Smooth muscle cell (in vitro differentiated cells): ENCODE measurements at regions not wholly inside any gene's neighbourhood (a gene's known extent, or its start where the extent isn't known, plus 50 kb on each side); places are given as distances from the start of the nearest gene placed in this dataset.

Experiments
- DNase-seq: peaks from one replicate; lab custom pipeline; 2025; ENCODE audit not compliant: unreplicated experiment; lab: John Stamatoyannopoulos, UW
- H2AFZ ChIP-seq: fragments of 200-600 bp; sonication (generic); 2 replicates; pipeline ENCODE4 v1.6.0; 2016; ENCODE audit warnings: antibody characterized with exemption, low read depth, mild to moderate bottlenecking
- H3F3A ChIP-seq: fragments of 200-600 bp; sonication (generic); 2 replicates; pipeline ENCODE4 v1.6.0; 2017; ENCODE audit warnings: antibody characterized with exemption, low read depth
- H3K27ac ChIP-seq: fragments of 200-600 bp; sonication (generic); 2 replicates; pipeline ENCODE4 v1.5.1; 2016; ENCODE audit warnings: low read depth, mild to moderate bottlenecking
- H3K27me3 ChIP-seq: fragments of 200-600 bp; sonication (generic); 2 replicates; pipeline ENCODE4 v1.6.1; 2016; ENCODE audit warnings: low read depth, mild to moderate bottlenecking
- H3K36me3 ChIP-seq: fragments of 200-600 bp; sonication (generic); 2 replicates; pipeline ENCODE4 v1.5.1; 2016; ENCODE audit warnings: low read depth
- H3K4me1 ChIP-seq: fragments of 200-600 bp; sonication (generic); 2 replicates; pipeline ENCODE4 v1.5.1; 2016; ENCODE audit warnings: low read depth
- H3K4me2 ChIP-seq: fragments of 200-600 bp; sonication (generic); 2 replicates; pipeline ENCODE4 v1.6.0; 2016; ENCODE audit warnings: mild to moderate bottlenecking
- H3K4me3 ChIP-seq: fragments of 200-600 bp; sonication (generic); 2 replicates; pipeline ENCODE4 v1.5.1; 2016; ENCODE audit warnings: mild to moderate bottlenecking
- H3K79me2 ChIP-seq: fragments of 200-600 bp; sonication (generic); 2 replicates; pipeline ENCODE4 v1.6.0; 2016; ENCODE audit warnings: low read depth, mild to moderate bottlenecking
- H3K9ac ChIP-seq: fragments of 200-600 bp; sonication (generic); 2 replicates; pipeline ENCODE4 v1.6.0; 2016; ENCODE audit warnings: low read depth
- H3K9me3 ChIP-seq: fragments of 200-600 bp; sonication (generic); replicated peaks from 2 replicates; pipeline ENCODE4 v1.5.1; 2016; ENCODE audit warnings: low read depth
- H4K20me1 ChIP-seq: fragments of 200-600 bp; sonication (generic); 2 replicates; pipeline ENCODE4 v1.6.0; 2016; ENCODE audit warnings: low read depth
- WGBS: methylation state at CpG from one replicate; pipeline ENCODE4 v1.1.7; 2016; ENCODE audit warnings: low lambda C conversion rate; 5-methylcytosine and 5-hydroxymethylcytosine counted together
- TF ChIP-seq, protein P1 (sequence below): fragments of 200-600 bp; sonication (generic); IDR thresholded peaks from 2 replicates; pipeline ENCODE4 v1.5.1; 2017; ENCODE audit warnings: borderline replicate concordance, mild to moderate bottlenecking, antibody characterized with exemption; ENCODE audit not compliant: insufficient read depth, poor library complexity, severe bottlenecking

DNA sequence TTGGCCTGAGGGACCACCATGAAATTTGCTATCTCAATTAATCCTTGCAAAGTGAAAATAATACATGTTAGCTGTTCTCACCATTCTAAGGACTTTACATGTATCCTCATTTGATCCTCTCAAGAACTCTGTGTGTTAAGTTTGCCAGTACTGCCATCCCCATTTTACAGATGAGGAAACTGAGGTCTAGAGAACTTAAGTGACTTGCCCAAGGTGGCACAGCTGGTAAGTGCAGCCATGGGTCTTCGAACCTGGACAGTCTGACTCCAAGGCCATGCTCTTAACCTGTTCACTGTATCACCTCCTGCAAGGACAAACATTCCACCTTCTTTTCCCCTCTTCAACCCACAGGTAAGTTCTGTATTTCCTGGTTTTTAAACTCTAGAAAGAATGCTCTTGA lies 85.3 kb upstream of the NFE2L3 start:
- WGBS: 92% methylated on average over 1 of the region's 1 CpG
- no peak overlapping the region for H3K4me2 ChIP-seq
- H3K27me3 ChIP-seq: peaks cover 5% of the 10 kb centered on the region
- H3K27ac ChIP-seq: no peak overlapping the region
- H3K36me3 ChIP-seq: no peaks in the 10 kb centered on the region
- H3K79me2 ChIP-seq: no peaks in the 10 kb centered on the region
- no peaks in the 10 kb centered on the region for H4K20me1 ChIP-seq
- DNase-seq: no peak
- no peak overlapping the region for H3K9ac ChIP-seq
- H3F3A ChIP-seq: no peaks in the 10 kb centered on the region
- no peak overlapping the region for H3K4me3 ChIP-seq
- no peak overlapping the region for H2AFZ ChIP-seq
- no peaks in the 10 kb centered on the region for H3K4me1 ChIP-seq
- H3K9me3 ChIP-seq: no peaks in the 10 kb centered on the region
- TF ChIP-seq, protein P1, sequence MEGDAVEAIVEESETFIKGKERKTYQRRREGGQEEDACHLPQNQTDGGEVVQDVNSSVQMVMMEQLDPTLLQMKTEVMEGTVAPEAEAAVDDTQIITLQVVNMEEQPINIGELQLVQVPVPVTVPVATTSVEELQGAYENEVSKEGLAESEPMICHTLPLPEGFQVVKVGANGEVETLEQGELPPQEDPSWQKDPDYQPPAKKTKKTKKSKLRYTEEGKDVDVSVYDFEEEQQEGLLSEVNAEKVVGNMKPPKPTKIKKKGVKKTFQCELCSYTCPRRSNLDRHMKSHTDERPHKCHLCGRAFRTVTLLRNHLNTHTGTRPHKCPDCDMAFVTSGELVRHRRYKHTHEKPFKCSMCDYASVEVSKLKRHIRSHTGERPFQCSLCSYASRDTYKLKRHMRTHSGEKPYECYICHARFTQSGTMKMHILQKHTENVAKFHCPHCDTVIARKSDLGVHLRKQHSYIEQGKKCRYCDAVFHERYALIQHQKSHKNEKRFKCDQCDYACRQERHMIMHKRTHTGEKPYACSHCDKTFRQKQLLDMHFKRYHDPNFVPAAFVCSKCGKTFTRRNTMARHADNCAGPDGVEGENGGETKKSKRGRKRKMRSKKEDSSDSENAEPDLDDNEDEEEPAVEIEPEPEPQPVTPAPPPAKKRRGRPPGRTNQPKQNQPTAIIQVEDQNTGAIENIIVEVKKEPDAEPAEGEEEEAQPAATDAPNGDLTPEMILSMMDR: no peak

DNA sequence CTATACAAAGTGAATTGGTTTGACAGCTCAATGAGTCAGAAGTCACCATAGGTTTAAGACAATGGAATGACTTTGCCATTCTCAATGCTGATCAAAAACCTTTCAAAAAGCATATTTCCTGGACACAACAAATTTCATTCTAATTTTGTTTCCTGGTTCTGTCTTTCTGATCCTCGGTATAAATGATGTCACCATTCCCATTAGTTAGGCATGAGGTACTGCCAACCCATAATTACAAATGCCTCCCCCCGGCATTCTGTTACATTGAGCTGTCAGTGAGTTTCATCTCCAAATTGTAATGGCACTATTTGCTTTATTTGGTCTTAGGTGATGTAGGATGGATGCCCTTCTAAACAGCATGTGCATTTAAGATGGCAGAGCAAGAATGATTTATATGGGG lies 81.7 kb upstream of the NFE2L3 start:
- Histone ChIP-seq H3K27me3 (peaks cover 5% of the 10 kb centered on the region), H3K4me1 (peaks cover 10% of the 10 kb centered on the region), H2AFZ (no peak overlapping the region), H3K36me3 (no peaks in the 10 kb centered on the region), H4K20me1 (no peaks in the 10 kb centered on the region), H3K27ac (no peak overlapping the region), H3K9ac (no peak overlapping the region), H3K79me2 (no peaks in the 10 kb centered on the region), H3K9me3 (no peaks in the 10 kb centered on the region), H3F3A (no peaks in the 10 kb centered on the region), H3K4me2 (no peak overlapping the region), H3K4me3 (no peak overlapping the region)
- 81% methylated on average over 2 of the region's 2 CpGs for WGBS
- DNase-seq: no peak
- TF ChIP-seq, protein P1: no peak

DNA sequence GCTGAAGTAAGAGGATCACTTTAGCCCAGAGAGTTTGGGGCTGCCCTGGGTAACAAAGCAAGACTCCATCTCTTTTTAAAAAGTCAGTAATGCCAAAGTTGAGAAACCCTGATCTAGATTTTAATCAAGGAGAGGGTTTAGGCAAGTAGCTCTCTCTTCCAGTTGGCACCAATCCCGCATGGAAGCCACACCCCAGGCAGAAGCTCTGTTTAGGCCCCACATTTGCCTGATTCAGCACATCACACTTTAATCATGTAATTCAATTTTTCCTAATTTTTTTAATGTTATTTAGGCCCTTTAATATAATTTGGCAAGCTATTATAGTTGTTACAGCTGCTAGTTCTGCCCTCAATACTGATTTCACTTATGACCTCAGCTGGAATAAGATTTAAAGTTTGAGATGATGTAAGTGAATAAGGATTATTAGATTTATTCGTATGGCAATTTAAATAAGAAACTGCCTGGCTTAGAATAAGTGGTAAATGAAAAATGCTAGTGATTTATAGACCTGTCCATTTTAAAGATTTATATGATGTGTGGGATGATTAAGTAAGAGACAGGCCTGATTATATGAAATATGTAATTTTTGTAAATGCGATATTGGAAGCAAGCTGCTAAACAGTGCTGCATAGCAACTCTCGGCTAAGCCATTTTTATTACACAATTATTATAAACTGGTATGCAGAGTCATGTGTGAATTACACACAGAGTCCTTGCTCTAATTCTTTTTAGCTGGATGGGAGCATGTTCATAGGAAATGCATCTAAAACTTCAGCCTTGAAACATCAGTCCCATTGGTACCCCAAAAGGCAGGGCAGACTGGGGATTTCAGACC lies 80.2 kb upstream of the NFE2L3 start:
- no peak for DNase-seq
- peaks cover 10% of the 10 kb centered on the region for H3K4me1 ChIP-seq
- H3K79me2 ChIP-seq: no peaks in the 10 kb centered on the region
- H4K20me1 ChIP-seq: no peaks in the 10 kb centered on the region
- H3K4me2 ChIP-seq: no peak overlapping the region
- no peaks in the 10 kb centered on the region for H3K36me3 ChIP-seq
- H3K9ac ChIP-seq: no peak overlapping the region
- no peak overlapping the region for H3K4me3 ChIP-seq
- H2AFZ ChIP-seq: no peak overlapping the region
- TF ChIP-seq, protein P1: no peak
- H3K27me3 ChIP-seq: peaks cover 11% of the 10 kb centered on the region
- WGBS: 97% methylated on average over 4 of the region's 4 CpGs
- H3K27ac ChIP-seq: no peak overlapping the region
- no peaks in the 10 kb centered on the region for H3F3A ChIP-seq
- H3K9me3 ChIP-seq: no peaks in the 10 kb centered on the region

DNA sequence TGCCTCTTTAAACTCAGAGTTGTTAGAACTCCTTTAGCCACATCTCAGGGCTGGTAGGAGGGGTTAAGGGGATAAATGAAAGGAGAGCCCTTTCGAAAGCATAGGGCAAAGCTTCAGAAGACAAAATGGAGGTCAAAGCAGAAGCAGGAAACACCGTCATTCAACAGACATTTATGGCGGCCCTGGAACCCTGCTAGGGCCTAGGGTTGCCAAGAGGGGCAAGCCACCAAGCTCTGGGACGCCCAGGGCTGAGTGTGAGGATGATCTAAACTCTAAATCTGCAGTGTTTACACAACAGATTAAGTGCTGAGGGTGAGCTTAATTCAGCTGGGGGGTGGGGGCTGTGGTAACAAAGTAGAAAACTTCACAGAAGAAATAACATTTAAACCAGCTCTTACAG lies 79.0 kb upstream of the NFE2L3 start:
- H3K27ac ChIP-seq: no peak overlapping the region
- H3K27me3 ChIP-seq: peaks cover 7% of the 10 kb centered on the region
- H3K79me2 ChIP-seq: no peaks in the 10 kb centered on the region
- H3K9ac ChIP-seq: no peak overlapping the region
- peak overlapping the region; percentile 39 for H3K4me2 ChIP-seq
- no peaks in the 10 kb centered on the region for H3K9me3 ChIP-seq
- H3F3A ChIP-seq: no peaks in the 10 kb centered on the region
- no peaks in the 10 kb centered on the region for H4K20me1 ChIP-seq
- WGBS: 42% methylated on average over 4 of the region's 4 CpGs
- TF ChIP-seq, protein P1: no peak
- DNase-seq: no peak
- peaks cover 10% of the 10 kb centered on the region for H3K4me1 ChIP-seq
- H3K4me3 ChIP-seq: no peak overlapping the region
- peak overlapping the region; percentile 78 for H2AFZ ChIP-seq
- no peaks in the 10 kb centered on the region for H3K36me3 ChIP-seq
